ENCODE measurements at regions not wholly inside any gene's neighbourhood (a gene's known extent, or its start where the extent isn't known, plus 50 kb on each side); places are given as distances from the start of the nearest gene placed in this dataset.
"Not testable (repeated sequence)": the region's sequence is repeated elsewhere in the genome, so short reads cannot be mapped to it uniquely, and the experiment has no call there.

DNA sequence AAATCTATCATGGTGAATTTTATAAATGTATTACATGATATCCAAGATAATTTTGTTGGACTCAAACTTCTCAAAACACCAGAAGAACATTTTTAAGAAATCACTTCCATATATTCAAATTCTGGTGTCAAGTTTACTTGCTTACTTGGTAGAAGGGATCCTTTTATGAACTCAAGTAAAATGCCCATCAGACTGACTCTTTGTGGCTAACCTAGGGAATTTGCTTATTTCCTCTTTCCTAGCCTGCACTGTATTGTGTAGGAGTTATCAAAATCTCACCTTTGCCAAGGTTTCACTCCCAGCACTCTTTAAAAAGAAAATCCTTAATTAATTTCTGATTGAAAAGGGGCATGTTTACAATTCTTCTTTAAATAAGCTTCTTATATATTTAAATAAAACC, 196.5 kb downstream of the DUSP6 start:
- DNase-seq (ENCODE audit: low spot score): no peak

DNA sequence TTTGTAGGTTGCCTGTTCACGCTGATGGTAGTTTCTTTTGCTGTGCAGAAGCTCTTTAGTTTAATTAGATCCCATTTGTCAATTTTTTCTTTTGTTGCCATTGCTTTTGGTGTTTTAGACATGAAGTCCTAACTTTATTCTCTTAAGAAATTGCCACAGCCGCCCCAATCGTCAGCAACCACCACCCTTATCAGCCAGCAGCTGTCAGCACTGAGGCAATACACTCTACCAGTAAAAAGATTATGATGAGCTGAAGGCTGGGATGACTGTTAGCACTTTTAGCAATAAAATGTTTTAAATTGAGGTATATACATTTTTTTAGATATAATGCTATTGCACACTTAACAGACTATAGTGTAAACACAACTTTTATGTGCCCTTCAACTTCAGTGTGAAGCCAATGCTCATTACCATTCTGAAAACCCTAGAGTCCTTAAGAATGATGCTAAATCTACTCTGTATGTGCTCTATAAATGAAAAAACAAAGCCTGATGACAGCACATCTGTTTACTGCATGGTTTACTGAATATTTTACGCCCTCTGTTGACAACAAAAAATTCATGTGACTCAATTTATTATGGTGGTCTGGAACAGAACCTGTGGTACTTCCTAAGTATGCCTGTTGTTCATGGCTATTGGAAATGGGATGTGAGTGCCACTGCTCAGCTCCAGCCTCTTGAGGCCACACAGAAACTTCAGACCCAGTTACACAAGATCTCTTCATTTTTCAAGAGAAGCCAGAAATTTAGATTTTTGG, 197.4 kb downstream of the DUSP6 start:
- no peak for DNase-seq (ENCODE audit: low spot score)

DNA sequence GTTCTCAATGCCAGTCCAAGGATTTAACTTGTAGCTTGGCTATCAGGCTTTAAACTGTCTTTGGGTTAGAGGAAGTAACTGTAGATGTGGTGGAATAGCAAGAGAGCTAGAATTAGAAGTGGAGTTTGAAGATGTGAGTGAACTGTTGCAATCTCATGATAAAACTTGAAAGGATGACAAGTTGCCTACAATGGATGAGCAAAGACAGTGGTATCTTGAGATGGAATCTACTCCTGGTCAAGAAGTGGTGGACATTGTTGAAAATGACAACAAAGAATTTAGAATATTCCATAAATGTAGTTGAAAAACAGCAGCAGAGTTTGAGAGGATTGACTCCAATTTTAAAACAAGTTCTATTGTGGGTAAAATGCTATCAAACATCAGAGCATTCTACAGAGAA, 199.0 kb downstream of the DUSP6 start:
- DNase-seq (ENCODE audit: low spot score): no peak

DNA sequence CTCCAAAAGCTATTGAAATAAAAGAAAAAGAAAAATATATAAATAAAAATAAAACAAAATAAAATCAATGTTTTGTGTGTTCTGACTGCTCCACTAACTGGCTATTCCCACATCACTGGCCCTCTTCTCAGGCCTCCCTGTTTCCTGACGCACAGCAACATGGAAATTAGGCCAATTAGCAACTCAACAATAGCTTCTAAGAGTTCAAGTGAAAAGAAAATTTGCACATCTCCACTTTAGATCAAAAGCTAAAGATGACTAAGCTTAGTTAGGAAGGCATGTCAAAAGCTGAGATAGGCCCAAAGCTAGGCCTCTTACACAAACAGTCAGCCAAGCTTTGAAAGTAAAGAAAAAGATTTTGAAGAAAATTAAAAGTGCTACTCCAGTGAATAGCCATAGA, 200.8 kb downstream of the DUSP6 start:
- no peak for DNase-seq (ENCODE audit: low spot score)

DNA sequence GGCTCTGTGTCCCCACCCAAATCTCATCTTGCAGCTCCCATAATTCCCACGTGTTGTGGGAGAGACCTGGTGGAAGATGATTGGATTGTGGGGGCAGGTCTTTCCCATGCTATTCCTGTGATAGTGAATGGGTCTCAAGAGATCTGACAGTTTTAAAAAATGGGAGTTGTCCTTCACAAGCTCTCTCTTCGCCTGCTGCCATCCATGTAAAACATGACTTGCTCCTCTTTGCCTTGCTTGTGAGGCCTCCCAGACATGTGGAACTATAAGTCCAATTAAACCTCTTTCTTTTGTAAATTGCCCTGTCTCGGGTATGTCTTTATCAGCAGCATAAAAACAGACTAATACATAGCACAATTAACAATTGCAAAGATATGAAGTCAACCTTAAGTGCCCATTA, 201.5 kb downstream of the DUSP6 start:
- DNase-seq (ENCODE audit: low spot score): not testable (repeated sequence)

DNA sequence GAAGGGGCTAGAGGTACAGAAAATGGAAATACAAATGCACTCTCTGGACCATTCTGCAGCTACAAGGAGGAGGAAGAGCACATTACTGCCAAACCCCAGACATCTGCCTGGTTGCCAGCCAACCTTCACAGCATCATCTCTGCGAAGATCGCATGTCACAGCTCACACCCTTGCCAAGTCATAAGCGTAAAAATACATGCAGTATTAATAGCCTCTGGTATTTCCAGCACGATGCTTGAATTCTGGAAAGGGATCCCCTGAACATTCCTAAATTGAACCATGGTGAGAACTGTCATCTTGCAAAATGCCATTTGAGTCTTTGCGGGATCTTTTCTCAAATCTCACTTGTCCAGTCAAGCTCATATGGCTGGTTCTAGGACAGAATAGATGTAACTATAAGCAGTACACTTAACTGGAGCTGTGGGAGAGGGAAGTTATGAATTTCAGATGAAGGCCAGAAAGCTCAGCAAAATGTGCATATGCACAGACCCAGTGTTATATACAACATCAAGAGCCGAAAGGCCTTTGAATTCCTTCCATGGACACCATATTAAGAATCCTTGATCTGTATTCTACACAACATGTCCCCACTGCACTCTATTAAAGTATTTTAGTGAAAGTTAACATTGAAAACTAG, 211.6 kb downstream of the DUSP6 start:
- no peak for DNase-seq (ENCODE audit: low spot score)

DNA sequence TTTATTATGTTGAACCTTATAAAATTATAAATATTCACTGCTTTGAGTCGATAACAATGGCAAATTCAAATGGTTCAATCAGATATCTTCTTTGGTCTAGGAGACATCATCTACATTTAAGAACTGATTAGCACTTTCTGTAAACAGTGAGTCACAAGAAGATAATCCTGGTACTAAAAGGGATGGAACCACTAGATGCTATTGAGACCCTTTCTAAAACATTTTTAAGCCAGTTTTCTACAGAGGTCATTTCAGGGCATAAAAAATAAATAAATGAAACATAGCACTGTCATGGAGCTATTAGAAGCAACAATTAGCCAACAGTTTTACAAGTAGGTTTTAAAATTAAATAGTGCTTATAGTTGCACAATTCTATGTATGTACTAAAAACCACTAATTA, 212.2 kb downstream of the DUSP6 start:
- DNase-seq (ENCODE audit: low spot score): no peak

DNA sequence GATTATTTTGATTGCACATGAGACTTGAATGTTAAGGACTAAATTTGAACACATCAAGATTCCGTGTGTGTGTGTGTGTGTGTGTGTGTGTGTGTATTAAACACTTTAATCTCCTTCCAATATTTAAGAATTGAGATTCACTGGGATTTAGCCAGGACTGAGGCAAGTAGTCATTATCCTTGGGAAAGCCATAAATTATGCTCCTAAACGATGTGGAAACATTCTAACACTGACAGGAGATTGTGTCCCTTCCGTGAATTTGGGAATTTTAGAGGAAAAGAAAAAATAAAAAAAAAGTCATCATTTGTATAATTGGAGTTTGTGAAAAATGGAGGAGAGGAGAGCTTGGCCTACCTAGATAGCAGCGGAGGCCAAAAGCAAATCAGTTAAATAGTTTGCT, 212.9 kb downstream of the DUSP6 start:
- no peak for DNase-seq (ENCODE audit: low spot score)

DNA sequence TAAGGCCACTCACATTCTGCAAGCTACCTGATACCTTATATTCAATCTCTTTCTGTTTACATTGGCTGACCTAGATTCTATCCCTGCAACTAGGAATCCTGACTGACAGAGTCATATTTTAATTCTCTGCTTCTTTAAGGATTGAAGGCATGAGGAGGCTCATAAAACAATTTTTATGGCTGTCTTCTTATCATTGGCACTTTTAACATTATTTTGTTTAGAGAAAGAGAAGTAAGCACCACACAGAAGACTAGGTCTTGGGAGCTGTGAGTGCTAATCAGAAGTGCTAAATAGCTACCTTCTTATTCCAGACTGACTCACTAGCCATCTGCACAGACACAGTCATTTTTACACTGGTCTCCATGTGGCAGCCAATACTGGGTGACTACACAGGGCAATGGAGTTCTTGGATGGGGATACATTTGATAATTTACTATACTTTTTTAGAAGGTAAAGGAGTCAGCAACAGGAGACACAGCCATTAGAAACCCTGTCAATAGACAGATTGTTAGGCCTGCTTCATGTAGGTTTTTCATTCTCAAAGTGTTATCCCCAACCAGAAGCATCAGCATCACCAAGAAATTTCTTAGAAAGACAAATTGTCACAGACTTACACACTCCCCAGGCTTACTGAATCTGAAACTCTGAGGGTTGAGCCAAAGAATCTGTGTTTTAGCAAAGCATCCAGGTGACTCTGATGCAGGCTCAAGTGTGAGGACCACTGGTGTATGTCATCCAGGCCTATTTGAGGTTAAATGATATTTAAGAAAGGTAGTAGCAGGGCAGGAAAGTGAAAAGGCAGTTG, 214.1 kb downstream of the DUSP6 start:
- DNase-seq (ENCODE audit: low spot score): no peak

DNA sequence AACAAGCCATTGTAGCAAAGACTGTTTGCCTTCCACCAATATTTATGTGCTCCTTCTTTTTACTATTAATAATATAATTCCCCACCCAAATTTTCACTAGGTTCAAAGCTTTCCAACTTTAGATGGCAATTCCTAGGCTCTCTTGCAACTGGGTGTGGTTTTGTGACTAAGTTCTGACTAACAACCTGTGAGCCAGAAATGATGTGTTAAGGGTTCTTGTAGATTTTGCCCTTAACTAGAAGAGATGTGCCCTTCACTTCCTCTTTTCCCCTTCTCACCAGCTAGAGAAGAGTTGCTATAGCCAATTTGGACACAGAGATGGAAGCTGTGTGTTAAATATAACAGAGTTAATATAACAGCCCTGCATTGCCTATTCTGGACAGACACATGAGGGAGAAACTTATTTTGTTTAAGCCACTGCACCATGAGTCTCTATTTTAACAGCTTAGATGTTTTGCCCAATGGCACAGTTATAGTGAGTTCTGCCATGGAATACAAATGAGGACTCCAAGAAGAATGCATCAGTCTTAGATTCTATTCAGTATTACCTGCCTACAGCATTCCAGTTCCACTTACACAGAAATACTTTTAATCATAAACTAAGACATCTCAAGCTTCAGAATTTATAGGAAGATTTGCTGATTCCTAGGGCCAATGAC, 216.2 kb downstream of the DUSP6 start:
- DNase-seq (ENCODE audit: low spot score): no peak

DNA sequence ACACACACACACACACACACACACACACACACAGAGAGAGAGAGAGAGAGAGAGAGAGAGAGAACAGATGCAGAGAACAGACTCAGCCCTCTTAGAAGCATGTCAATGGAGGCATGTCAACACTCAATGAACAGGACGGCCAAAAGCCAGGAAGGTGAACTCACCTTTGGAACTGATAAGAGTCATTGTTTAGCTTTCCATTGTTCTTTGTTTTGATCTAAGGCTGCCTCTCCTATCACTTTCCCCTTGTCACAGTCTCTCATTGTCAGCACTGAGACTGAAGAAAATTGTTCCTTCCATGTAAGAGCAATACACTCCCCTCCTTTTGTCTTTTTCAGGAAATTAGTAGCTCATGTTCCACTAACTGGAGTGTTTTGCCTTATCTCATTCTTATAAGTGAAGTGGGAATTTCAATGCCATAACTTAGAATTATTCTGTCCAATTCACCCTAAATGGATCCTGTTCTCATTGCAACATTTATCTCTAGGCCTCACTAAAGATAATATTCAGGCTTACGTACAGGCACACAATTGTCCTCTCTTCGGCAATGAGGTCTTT, 218.0 kb downstream of the DUSP6 start:
- no peak for DNase-seq (ENCODE audit: low spot score)

DNA sequence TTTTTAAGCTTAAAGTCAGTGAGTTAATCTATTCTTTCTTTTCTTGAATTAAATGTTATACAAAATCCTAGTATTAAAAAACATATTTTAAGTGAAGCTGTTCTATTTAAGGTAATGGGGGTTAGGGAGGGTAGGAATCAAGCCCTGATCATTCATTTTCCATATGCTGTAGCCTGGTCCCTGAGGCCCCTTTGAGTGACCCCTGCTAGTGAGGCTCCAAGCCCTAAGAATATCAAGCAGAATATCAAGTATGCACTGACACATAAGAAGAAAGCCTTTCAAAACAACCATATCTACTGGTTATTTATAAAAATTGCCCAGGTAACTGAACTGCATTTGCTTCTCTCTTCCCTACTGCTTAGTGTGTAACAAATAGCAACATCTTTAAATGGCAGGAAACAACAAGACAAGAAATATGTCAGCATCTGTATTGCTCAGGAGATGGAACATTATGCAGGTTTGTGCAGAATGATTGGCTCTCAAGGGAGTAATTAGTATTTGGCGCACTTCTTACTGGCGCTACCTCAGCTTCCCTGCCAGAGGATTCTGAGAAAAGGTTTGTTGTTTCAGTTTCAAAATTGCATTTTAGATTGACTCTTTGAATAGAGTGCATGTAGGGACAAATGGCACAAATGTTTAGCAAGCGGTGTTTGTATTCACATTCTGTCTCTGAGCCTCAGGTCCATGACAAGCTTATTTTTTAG, 223.0 kb downstream of the DUSP6 start:
- no peak for DNase-seq (ENCODE audit: low spot score)

DNA sequence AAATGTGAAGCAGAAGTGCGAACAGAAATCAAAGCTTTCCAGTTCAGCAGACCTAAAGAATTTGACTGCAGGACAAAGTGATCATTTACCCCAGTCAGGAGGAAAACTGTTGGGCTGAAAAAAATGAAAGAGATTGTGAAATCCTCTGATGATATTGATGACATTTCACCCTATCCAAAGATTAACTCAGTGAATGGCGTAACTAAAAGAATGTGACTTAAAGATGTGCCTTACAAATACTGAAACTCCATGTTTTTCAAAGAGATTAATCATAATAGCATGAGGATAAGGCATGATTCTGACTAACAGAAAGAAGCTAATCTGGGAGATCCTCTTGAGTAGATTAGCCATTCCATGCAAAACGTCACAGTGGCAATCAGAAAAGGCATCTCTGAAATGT, 225.6 kb downstream of the DUSP6 start:
- DNase-seq (ENCODE audit: low spot score): no peak

DNA sequence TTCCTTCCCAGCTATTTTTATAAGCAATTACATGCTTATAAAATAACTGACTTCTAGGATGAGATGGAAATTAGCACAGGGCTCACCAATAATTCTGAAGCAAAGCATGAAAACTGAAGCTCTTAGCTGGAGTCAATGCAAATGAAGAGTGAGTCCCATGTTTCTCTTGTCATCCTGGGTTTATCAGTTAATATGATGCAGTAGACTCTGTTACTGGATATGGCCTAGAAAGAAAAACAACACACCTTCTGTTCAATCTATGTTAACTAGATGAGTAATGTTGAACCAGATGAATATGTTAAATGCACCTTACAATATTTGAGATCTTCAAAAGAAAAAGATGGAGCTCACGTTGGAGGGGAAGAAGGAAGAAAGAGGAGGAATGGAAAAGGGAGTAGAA, 229.4 kb downstream of the DUSP6 start:
- no peak for DNase-seq (ENCODE audit: low spot score)

DNA sequence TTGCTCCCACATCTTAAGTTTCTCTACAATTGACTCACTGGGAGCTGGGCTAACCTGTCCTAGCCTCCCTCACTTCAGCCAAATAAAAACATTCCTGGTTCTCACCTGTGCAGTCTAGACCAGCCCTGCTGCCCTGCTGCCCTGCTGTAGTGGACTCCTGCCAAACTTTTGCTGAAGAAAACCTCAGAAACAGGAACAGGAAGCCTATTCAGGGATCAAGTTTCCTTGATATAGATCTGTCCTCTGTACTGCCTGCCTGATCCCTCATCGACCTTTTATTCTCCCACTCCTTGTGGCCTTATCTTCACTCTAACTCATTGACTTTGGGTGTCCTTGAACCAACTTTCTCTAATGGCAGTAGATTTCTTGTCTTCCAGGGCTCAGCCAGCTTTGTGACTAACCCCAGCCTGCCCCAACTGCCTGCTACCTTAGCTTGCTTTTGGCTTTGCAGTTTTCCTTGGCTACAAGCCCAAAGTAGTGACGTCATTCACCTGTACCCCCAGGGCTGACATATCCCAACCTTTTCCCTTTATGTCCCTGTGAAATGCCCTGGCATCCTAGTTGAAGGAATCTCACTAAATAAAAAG, 234.8 kb downstream of the DUSP6 start:
- no peak for DNase-seq (ENCODE audit: low spot score)

DNA sequence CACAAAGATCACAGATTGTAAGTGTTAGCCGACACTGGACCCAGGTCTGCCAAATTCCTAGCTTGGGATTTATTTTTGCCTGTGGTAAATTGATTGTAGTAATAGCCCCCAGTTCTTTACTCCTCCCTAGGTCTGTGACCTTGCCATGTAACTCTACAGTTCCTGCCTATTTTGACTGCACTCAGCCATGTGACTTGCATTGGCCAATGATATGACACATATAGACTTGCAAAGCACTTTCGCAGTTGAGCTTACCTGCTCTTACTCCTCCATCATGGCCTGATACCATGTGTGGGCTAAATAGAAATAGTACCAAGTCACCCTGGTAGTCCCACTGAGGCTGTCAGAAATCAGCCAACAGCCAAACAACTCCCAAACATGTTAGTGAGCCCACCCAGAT, 240.3 kb downstream of the DUSP6 start:
- no peak for DNase-seq (ENCODE audit: low spot score)

DNA sequence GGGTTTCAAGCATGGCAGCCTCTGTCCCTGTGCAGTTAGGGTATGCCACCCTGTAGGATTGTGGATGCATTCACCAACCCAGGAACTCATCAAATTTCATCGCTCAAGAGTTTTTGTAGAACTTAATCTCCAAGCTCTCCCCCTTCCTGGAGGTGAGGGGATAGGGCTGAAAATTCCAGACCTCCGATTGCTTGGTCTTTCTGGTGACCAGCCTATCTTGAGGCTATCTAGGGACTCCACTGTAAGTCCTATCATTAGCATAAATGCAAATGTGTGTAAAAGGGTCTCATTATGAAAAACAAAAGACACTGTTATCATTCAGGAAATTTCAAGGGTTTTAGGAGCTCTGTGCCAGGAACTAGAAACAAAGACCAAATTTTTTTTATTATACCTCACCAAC, 244.0 kb downstream of the DUSP6 start:
- DNase-seq (ENCODE audit: low spot score): no peak

DNA sequence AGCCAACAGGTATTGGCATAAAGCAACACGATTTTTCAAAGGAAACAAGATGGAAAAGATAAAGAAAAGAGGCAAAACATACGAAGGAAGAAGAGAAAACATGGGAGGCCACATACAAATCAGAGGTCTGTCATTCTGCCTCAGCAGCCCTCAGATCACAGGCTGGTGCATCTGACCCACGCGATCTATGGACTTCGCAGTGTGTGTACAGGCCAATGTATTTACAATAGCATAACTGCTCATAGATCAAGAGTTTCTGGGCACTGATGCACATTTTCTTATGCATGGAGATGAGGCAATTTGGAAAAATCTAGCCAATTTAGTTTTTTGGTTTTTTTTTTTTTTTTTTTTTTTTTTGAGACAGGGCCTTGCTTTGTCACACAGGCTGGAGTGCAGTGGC, 245.4 kb downstream of the DUSP6 start:
- no peak for DNase-seq (ENCODE audit: low spot score)

DNA sequence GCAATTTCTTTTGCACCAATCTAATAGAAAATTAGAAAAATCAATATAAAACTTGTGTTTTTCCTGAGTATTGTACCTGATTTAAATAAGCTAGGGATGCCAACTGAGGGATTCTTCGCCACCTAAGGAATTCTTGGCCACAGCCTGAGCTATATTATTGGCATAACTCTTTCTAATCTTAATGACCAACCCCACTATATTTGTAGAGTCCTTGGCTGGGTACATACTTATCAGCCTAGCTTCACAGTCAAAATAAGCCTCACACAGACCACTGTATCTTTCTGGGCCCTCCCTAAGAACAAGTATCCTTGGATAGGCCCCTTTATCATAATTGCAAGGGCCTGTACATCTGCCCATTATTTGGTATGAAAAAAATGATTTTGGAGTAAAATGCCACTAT, 247.1 kb downstream of the DUSP6 start:
- DNase-seq (ENCODE audit: low spot score): no peak

DNA sequence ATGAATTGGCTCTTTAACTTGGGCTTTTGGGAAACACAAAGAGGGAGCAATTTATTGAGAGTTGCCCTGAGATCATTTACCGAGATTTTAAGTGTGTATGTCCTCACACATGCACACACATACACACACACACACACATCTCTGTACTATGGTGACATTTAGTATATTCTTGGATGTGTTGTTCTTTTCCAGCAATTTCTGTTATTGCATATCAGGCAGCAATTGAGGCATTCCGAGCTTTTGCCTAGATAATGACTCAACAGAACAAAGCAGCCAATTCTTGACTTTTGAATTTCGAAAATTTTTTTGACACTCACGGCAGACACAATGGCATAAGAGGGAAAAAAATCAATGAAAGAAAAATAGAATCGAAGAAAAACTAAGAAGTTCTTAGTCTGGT, 248.5 kb downstream of the DUSP6 start:
- no peak for DNase-seq (ENCODE audit: low spot score)

DNA sequence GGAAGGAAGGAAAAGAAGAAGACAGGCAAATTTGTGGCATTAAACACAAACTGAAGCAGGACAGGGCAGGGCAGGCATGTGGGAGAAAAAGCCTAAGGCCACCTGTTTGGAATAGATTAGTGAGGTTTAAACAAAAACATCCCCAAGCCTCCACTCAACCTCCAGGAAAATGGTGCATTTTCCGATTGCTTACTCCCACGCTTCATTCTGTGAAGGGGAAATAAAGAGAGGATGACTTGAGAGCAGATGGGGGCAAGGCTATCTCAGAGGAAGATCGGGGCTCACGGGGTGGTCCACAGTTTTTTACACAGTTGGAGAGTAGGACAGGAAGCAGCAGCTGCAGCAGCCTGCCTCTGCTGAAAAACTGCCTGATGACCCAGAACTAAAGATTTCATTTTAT, 250.9 kb downstream of the DUSP6 start:
- no peak for DNase-seq (ENCODE audit: low spot score)
